CD14-positive monocyte (primary cell): ENCODE measurements at regions not wholly inside any gene's neighbourhood (a gene's known extent, or its start where the extent isn't known, plus 50 kb on each side); places are given as distances from the start of the nearest gene placed in this dataset.

Experiments used
- DNase-seq, 3 donors: peaks; one replicate each; pipeline ENCODE4 v3.0.0-alpha.2; 2011 to 2022
- H2AFZ ChIP-seq: 2 replicates; pipeline ENCODE4 v1.6.0; 2012; ENCODE audit warnings: mild to moderate bottlenecking, low read depth, low read length, inconsistent platforms; ENCODE audit not compliant: insufficient read depth, poor library complexity, severe bottlenecking
- H3K27ac ChIP-seq, 2 donors: 1 replicate in 1 of 2; 2 replicates in 1 of 2; pipeline ENCODE4 v1.5.1; 2012 to 2013; ENCODE audit warnings: low read length in 2 of 2, control low read depth in 1 of 2, inconsistent platforms in 1 of 2, low read depth in 1 of 2, mild to moderate bottlenecking in 1 of 2
- H3K27me3 ChIP-seq, 2 donors: one replicate each; pipeline versions ENCODE4 v1.6.0 to v1.6.1; 2011 to 2013; ENCODE audit warnings: low read length in 2 of 2; ENCODE audit not compliant: control insufficient read depth in 2 of 2, insufficient read depth in 2 of 2
- H3K36me3 ChIP-seq, 2 donors: replicated peaks in 1 of 2; 1 replicate in 1 of 2; 2 replicates in 1 of 2; pipeline versions ENCODE4 v1.5.1 to v1.6.1; 2012 to 2013; ENCODE audit warnings: low read length in 2 of 2, control low read depth in 1 of 2, inconsistent platforms in 1 of 2, mild to moderate bottlenecking in 1 of 2; ENCODE audit not compliant: insufficient read depth in 2 of 2, control insufficient read depth in 1 of 2
- H3K4me1 ChIP-seq, 2 donors: 1 replicate in 1 of 2; 2 replicates in 1 of 2; pipeline versions ENCODE4 v1.5.1 to v1.6.1; 2012 to 2013; ENCODE audit warnings: low read length in 2 of 2, control low read depth in 1 of 2, inconsistent platforms in 1 of 2, mild to moderate bottlenecking in 1 of 2, moderate library complexity in 1 of 2; ENCODE audit not compliant: insufficient read depth in 2 of 2, control insufficient read depth in 1 of 2
- H3K4me2 ChIP-seq: replicated peaks from 2 replicates; pipeline ENCODE3; 2012; ENCODE audit warnings: low read length, moderate library complexity, mild to moderate bottlenecking; ENCODE audit not compliant: poor library complexity, severe bottlenecking; ENCODE audit errors: extremely low read depth
- H3K4me3 ChIP-seq, 3 experiments: fragments of 200-600 bp in 1 of 3; sonication (generic) in 1 of 3; replicated peaks in 1 of 3; 1 replicate in 2 of 3; 2 replicates in 1 of 3; pipeline ENCODE4 v1.5.1; 2011 to 2013; ENCODE audit warnings: low read length in 3 of 3, mild to moderate bottlenecking in 3 of 3, control low read depth in 2 of 3, low read depth in 2 of 3, inconsistent platforms in 1 of 3, moderate library complexity in 1 of 3
- H3K79me2 ChIP-seq: 2 replicates; pipeline ENCODE4 v1.6.0; 2012; ENCODE audit warnings: mild to moderate bottlenecking, control low read depth, inconsistent platforms, low read length, moderate library complexity; ENCODE audit not compliant: insufficient read depth
- H3K9ac ChIP-seq: 2 replicates; pipeline ENCODE4 v1.6.0; 2017; ENCODE audit warnings: low read length, mild to moderate bottlenecking; ENCODE audit not compliant: insufficient read depth, poor library complexity, severe bottlenecking
- H3K9me3 ChIP-seq, 2 donors: replicated peaks in 1 of 2; 1 replicate in 1 of 2; 2 replicates in 1 of 2; pipeline versions ENCODE4 v1.5.1 to v1.6.1; 2012 to 2013; ENCODE audit warnings: low read length in 2 of 2, control low read depth in 1 of 2; ENCODE audit not compliant: control insufficient read depth in 1 of 2, insufficient read depth in 1 of 2
- H4K20me1 ChIP-seq: 2 replicates; pipeline ENCODE4 v1.6.0; 2012; ENCODE audit warnings: mild to moderate bottlenecking, low read length, control low read depth, moderate library complexity; ENCODE audit not compliant: insufficient read depth
- H3K27ac Mint-ChIP-seq, 7 donors: one replicate each; pipeline ENCODE4 v1.8.0; 2020; ENCODE audit warnings: mild to moderate bottlenecking in 7 of 7, mixed read lengths in 7 of 7, moderate library complexity in 6 of 7, inconsistent platforms in 2 of 7
- H3K27me3 Mint-ChIP-seq, 3 donors: one replicate each; pipeline ENCODE4 v1.8.0; 2021 to 2022; ENCODE audit warnings: low read depth in 3 of 3, mild to moderate bottlenecking in 3 of 3, mixed read lengths in 3 of 3, moderate library complexity in 3 of 3, inconsistent platforms in 1 of 3
- H3K36me3 Mint-ChIP-seq, 2 donors: one replicate each; pipeline ENCODE4 v1.8.0; 2020; ENCODE audit warnings: mixed read lengths in 2 of 2, inconsistent platforms in 1 of 2, mild to moderate bottlenecking in 1 of 2
- H3K4me1 Mint-ChIP-seq: one replicate; pipeline ENCODE4 v1.8.0; 2020; ENCODE audit warnings: mild to moderate bottlenecking, mixed read lengths
- H3K4me3 Mint-ChIP-seq, 2 donors: one replicate each; pipeline ENCODE4 v1.8.0; 2020; ENCODE audit warnings: mild to moderate bottlenecking in 2 of 2, mixed read lengths in 2 of 2, moderate library complexity in 1 of 2
- H3K9me3 Mint-ChIP-seq, 7 donors: one replicate each; pipeline ENCODE4 v1.8.0; 2020 to 2022; ENCODE audit warnings: mixed read lengths in 7 of 7, mild to moderate bottlenecking in 6 of 7, moderate library complexity in 6 of 7, inconsistent platforms in 2 of 7
- CTCF ChIP-seq: fragments of 200-600 bp; IDR thresholded peaks from one replicate; pipeline ENCODE4 v1.8.0; 2022; ENCODE audit warnings: antibody characterized with exemption, mild to moderate bottlenecking
- WGBS: methylation state at CpG from one replicate; pipeline ENCODE4 v1.1.5; 2013; ENCODE audit warnings: missing lambda C conversion rate; ENCODE audit not compliant: insufficient coverage; 5-methylcytosine and 5-hydroxymethylcytosine counted together
- intact Hi-C, 2 donors: fragments of 100-400 bp; cut with micrococcal nuclease; formaldehyde crosslinking; loops; one replicate each; pipeline versions ENCODE4 v1.15.0 to v1.15.1; 2023

GRCh38 chr5:108529381-108529780 lies 147.5 kb upstream of the FBXL17 start:
- TF ChIP-seq CTCF: no peak
- no peak overlapping the region for H3K4me2 ChIP-seq
- H3K9ac ChIP-seq: no peak overlapping the region
- no peaks in the 10 kb centered on the region for H3K36me3 ChIP-seq
- intact Hi-C loops: no loop called here
- no peaks in the 10 kb centered on the region for H3K9me3 ChIP-seq
- no peaks in the 10 kb centered on the region for H3K27me3 ChIP-seq
- no peaks in the 10 kb centered on the region for H4K20me1 ChIP-seq
- H3K79me2 ChIP-seq: no peaks in the 10 kb centered on the region
- no peaks in the 10 kb centered on the region for H3K4me1 ChIP-seq
- H3K4me3 ChIP-seq: no peak overlapping the region
- DNase-seq: no peak
- Mint-ChIP-seq H3K4me3 (no peak overlapping the region), H3K4me1 (no peaks in the 10 kb centered on the region), H3K9me3 (peaks cover 3 to 11% (median 10%) of the 10 kb centered on the region in 7 donors), H3K27me3 (no peaks in the 10 kb centered on the region), H3K36me3 (no peaks in the 10 kb centered on the region), H3K27ac (no peak overlapping the region)
- H3K27ac ChIP-seq: no peak overlapping the region
- WGBS: no CpG with 5 or more reads among the region's 1 CpG
- H2AFZ ChIP-seq: no peak overlapping the region

- DNase-seq: no peak
- H3K4me1 ChIP-seq: no peaks in the 10 kb centered on the region
- WGBS: no CpG with 5 or more reads among the region's 1 CpG
- H3K36me3 Mint-ChIP-seq: no peaks in the 10 kb centered on the region
- no peaks in the 10 kb centered on the region for H3K27me3 Mint-ChIP-seq
- H3K9ac ChIP-seq: no peak overlapping the region
- H2AFZ ChIP-seq: no peak overlapping the region
- H3K4me3 Mint-ChIP-seq: no peak overlapping the region
- H3K27ac ChIP-seq: no peak overlapping the region
- H3K9me3 ChIP-seq: no peaks in the 10 kb centered on the region
- intact Hi-C loops: no loop called here
- H3K36me3 ChIP-seq: no peaks in the 10 kb centered on the region
- peaks cover 3 to 11% (median 10%) of the 10 kb centered on the region in 7 donors for H3K9me3 Mint-ChIP-seq
- no peak for TF ChIP-seq CTCF
- H3K4me3 ChIP-seq: no peak overlapping the region
- H3K4me1 Mint-ChIP-seq: no peaks in the 10 kb centered on the region
- H3K27ac Mint-ChIP-seq: no peak overlapping the region
- H3K79me2 ChIP-seq: no peaks in the 10 kb centered on the region
- no peaks in the 10 kb centered on the region for H3K27me3 ChIP-seq
- H3K4me2 ChIP-seq: no peak overlapping the region
- H4K20me1 ChIP-seq: no peaks in the 10 kb centered on the region
These were observed 146.8 kb upstream of the FBXL17 start for GRCh38 chr5:108528655-108529054.
